ENCODE measurements at regions not wholly inside any gene's neighbourhood (a gene's known extent, or its start where the extent isn't known, plus 50 kb on each side); places are given as distances from the start of the nearest gene placed in this dataset.

DNA sequence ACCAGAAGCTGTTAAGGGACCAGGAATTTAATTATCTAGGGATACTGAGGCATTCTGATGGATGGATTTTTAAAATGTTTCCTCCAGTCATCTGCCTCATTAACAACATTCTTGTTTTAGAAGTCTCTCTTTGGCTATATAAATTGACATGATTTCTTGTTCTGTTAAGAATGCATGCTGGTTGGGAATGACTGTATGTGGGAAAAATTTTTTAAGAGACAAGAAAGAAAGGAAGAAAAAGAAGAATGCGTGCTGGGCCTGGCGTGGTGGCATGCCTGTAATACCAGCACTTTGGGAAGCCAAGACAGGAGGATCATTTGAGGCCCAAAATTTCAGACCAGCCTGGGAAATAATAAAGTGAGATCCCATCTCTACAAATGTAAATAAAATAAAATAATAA, 203.6 kb downstream of the GJA1 start:
- TF ChIP-seq EZH2phosphoT487 (IDR thresholded peaks at IDR 0.05; ENCODE audit: borderline replicate concordance), result no peak
- TF ChIP-seq, protein P1, sequence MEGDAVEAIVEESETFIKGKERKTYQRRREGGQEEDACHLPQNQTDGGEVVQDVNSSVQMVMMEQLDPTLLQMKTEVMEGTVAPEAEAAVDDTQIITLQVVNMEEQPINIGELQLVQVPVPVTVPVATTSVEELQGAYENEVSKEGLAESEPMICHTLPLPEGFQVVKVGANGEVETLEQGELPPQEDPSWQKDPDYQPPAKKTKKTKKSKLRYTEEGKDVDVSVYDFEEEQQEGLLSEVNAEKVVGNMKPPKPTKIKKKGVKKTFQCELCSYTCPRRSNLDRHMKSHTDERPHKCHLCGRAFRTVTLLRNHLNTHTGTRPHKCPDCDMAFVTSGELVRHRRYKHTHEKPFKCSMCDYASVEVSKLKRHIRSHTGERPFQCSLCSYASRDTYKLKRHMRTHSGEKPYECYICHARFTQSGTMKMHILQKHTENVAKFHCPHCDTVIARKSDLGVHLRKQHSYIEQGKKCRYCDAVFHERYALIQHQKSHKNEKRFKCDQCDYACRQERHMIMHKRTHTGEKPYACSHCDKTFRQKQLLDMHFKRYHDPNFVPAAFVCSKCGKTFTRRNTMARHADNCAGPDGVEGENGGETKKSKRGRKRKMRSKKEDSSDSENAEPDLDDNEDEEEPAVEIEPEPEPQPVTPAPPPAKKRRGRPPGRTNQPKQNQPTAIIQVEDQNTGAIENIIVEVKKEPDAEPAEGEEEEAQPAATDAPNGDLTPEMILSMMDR (conservative IDR thresholded peaks at IDR 0.05; ENCODE audit: low read length), result no peak
- Histone ChIP-seq H3K4me3 (ENCODE audit: low read length, poor library complexity, severe bottlenecking) (no peak overlapping the region), H3K9me3 (ENCODE audit: insufficient read depth, low read depth, low read length) (peaks cover 4% of the 10 kb centered on the region)

DNA sequence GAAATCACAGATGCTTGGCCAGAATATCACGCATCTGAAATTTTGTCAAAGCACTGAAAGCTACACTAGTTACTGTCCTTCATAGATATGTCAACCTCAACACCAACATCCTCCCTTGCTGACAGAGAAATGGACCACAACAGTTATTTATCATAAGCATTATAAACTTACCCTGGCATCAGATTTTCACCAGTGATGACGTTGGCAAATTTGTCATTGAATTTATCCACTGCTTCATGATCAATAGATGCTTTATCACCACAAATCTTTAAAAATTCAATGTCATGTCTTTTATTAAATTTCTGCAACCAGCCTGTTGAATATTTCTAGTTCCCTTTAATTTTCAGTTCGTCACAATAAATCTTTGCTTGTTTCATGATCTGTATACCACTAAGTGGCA, 205.7 kb downstream of the GJA1 start:
- no peak for TF ChIP-seq EZH2phosphoT487 (IDR thresholded peaks at IDR 0.05; ENCODE audit: borderline replicate concordance)
- TF ChIP-seq, protein P1 (conservative IDR thresholded peaks at IDR 0.05; ENCODE audit: low read length), result no peak
- Histone ChIP-seq H3K9me2 (replicated peaks; ENCODE audit: low read depth, low read length) (no peaks in the 10 kb centered on the region), H3K4me2 (ENCODE audit: low read depth, low read length, poor library complexity, severe bottlenecking) (no peak overlapping the region), H3K4me3 (ENCODE audit: low read length, poor library complexity, severe bottlenecking) (no peak overlapping the region), H3K79me2 (ENCODE audit: insufficient read depth, low read length) (no peaks in the 10 kb centered on the region), H2AFZ (ENCODE audit: low read length) (no peak overlapping the region), H3K27me3 (ENCODE audit: insufficient read depth, low read length, poor library complexity, severe bottlenecking) (no peaks in the 10 kb centered on the region), H3F3A (ENCODE audit: low read depth) (peaks cover 4% of the 10 kb centered on the region; the same call in 1 of the 2 replicates), H3K36me3 (ENCODE audit: insufficient read depth, low read length) (no peaks in the 10 kb centered on the region), H3K9ac (ENCODE audit: low read depth, low read length, poor library complexity, severe bottlenecking) (no peak overlapping the region), H4K20me1 (ENCODE audit: insufficient read depth, low read length, poor library complexity, severe bottlenecking) (no peaks in the 10 kb centered on the region), H3K4me1 (ENCODE audit: insufficient read depth, low read length, poor library complexity, severe bottlenecking) (peaks cover 12% of the 10 kb centered on the region), H3K9me3 (ENCODE audit: insufficient read depth, low read depth, low read length) (peaks cover 4% of the 10 kb centered on the region)

More for the DNA sequence above, 203.6 kb downstream of the GJA1 start:
- H3K4me1 ChIP-seq (ENCODE audit: insufficient read depth, low read length, poor library complexity, severe bottlenecking), result no peaks in the 10 kb centered on the region
- no peak overlapping the region for H3K4me2 ChIP-seq (ENCODE audit: low read depth, low read length, poor library complexity, severe bottlenecking)
- no peaks in the 10 kb centered on the region for H4K20me1 ChIP-seq (ENCODE audit: insufficient read depth, low read length, poor library complexity, severe bottlenecking)
- no peaks in the 10 kb centered on the region for H3K79me2 ChIP-seq (ENCODE audit: insufficient read depth, low read length)
- no peak overlapping the region for H2AFZ ChIP-seq (ENCODE audit: low read length)
- H3K36me3 ChIP-seq (ENCODE audit: insufficient read depth, low read length), result no peaks in the 10 kb centered on the region
- no peaks in the 10 kb centered on the region for H3K27me3 ChIP-seq (ENCODE audit: insufficient read depth, low read length, poor library complexity, severe bottlenecking)
- no peaks in the 10 kb centered on the region for H3K9me2 ChIP-seq (replicated peaks; ENCODE audit: low read depth, low read length)
- no peaks in the 10 kb centered on the region for H3F3A ChIP-seq (ENCODE audit: low read depth)
- H3K9ac ChIP-seq (ENCODE audit: low read depth, low read length, poor library complexity, severe bottlenecking), result no peak overlapping the region

DNA sequence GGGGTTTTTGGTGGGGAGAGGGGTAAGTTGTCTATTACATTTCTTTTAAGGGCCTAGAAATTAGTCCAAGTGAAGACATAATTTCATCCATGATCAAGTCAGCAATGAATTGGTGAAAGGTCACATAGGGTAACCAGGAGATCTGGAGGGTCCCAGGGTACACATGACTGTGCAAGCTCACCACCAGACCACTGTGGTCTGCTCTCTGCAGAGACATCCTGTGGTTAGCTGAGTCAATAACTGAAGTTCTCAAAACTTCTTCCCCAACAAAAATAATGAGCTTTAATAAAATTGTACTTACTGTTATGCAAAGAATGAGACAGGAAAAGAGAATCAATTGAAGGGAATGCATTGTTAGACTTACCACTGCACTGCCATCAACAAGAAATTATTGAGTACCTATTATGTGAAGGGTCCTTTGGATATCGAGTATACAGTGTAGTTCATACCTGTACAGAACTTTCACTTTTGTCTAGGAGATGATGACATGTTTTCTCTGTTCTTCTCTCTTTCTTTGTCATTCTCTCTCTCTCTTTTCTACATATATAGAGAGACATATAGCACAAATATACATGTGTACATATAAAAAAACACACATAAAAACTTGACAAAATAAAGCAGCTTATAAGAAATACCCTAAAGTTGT, 209.8 kb downstream of the GJA1 start:
- Histone ChIP-seq H2AFZ (ENCODE audit: low read length) (peak overlapping the region; percentile 64), H3K36me3 (ENCODE audit: insufficient read depth, low read length) (no peaks in the 10 kb centered on the region), H3K4me2 (ENCODE audit: low read depth, low read length, poor library complexity, severe bottlenecking) (peak overlapping the region; percentile 76), H3K79me2 (ENCODE audit: insufficient read depth, low read length) (no peaks in the 10 kb centered on the region), H3K4me1 (ENCODE audit: insufficient read depth, low read length, poor library complexity, severe bottlenecking) (peaks cover 40% of the 10 kb centered on the region), H3K9ac (ENCODE audit: low read depth, low read length, poor library complexity, severe bottlenecking) (peak overlapping the region; percentile 75), H3K9me2 (replicated peaks; ENCODE audit: low read depth, low read length) (no peaks in the 10 kb centered on the region), H3K9me3 (ENCODE audit: insufficient read depth, low read depth, low read length) (peaks cover 4% of the 10 kb centered on the region), H4K20me1 (ENCODE audit: insufficient read depth, low read length, poor library complexity, severe bottlenecking) (no peaks in the 10 kb centered on the region), H3F3A (ENCODE audit: low read depth) (peaks cover 4% of the 10 kb centered on the region; the same call in 1 of the 2 replicates), H3K4me3 (ENCODE audit: low read length, poor library complexity, severe bottlenecking) (peak overlapping the region; percentile 63), H3K27me3 (ENCODE audit: insufficient read depth, low read length, poor library complexity, severe bottlenecking) (no peaks in the 10 kb centered on the region)
- no peak for TF ChIP-seq EZH2phosphoT487 (IDR thresholded peaks at IDR 0.05; ENCODE audit: borderline replicate concordance)
- TF ChIP-seq, protein P1 (conservative IDR thresholded peaks at IDR 0.05; ENCODE audit: low read length), result no peak

Data from Loucy (cell line).